K562 (cell line): ENCODE measurements at regions not wholly inside any gene's neighbourhood (a gene's known extent, or its start where the extent isn't known, plus 50 kb on each side); places are given as distances from the start of the nearest gene placed in this dataset.

Source experiments
- ATAC-seq: fragments of 200-7000 bp; cut with Tn5 transposase; 3 replicates; pipeline ENCODE4 v1.9.1; 2020; ENCODE audit warnings: moderate library complexity
- BruUV-seq: library from RNA; stranded (reverse); fragments of 400-500 nt; replicated peaks from 2 replicates; lab custom pipeline; 2021; lab: Mats Ljungman, UMichigan
- CTCF ChIA-PET: fragments of 300-600 bp; formaldehyde crosslinking; extraction: SDS; loops from one replicate; lab custom pipeline; 2021; ENCODE audit warnings: low intra/inter-chr PET ratio; lab: Yijun Ruan, JAX
- POLR2A ChIA-PET: fragments of 300-600, 350-650 bp; sonication (Branson Sonifier 250); formaldehyde crosslinking; extraction: SDS; loops from one replicate; lab custom pipeline; 2021; ENCODE audit warnings: antibody characterized with exemption, inconsistent platforms; lab: Yijun Ruan, JAX
- DNase-seq, 4 experiments: peaks; one replicate each; pipeline versions ENCODE4 v3.0.0 to v3.0.0-alpha.2; 2011 to 2018; ENCODE audit warnings: low spot score in 3 of 4, mixed read lengths in 3 of 4; ENCODE audit errors: extremely low read depth in 1 of 4
- FAIRE-seq: peaks from 2 replicates; lab custom pipeline; 2011; peaks lifted over from hg19 to GRCh38; lab: Jason Lieb, UNC
- H2AFZ ChIP-seq: 2 replicates; pipeline ENCODE4 v1.6.0; 2011; ENCODE audit warnings: low read depth, low read length, control low read depth, inconsistent platforms
- H3K27ac ChIP-seq: fragments of 200-600 bp; 3 replicates; pipeline ENCODE4 v1.8.0; 2011; ENCODE audit warnings: low read depth, mild to moderate bottlenecking, control low read depth, inconsistent platforms, low read length, moderate library complexity, mixed read lengths; ENCODE audit errors: extremely low read depth
- H3K27me3 ChIP-seq, 2 experiments: fragments of 300-600 bp in 1 of 2; 2 replicates in 1 of 2; 3 replicates in 1 of 2; pipeline versions ENCODE4 v1.6.0 to v1.8.0; 2011; ENCODE audit warnings: inconsistent platforms in 2 of 2, low read length in 2 of 2, mild to moderate bottlenecking in 1 of 2, mixed read lengths in 1 of 2, moderate library complexity in 1 of 2; ENCODE audit not compliant: control insufficient read depth in 2 of 2, insufficient read depth in 2 of 2
- H3K36me3 ChIP-seq: fragments of 300-600 bp; 3 replicates; pipeline ENCODE4 v1.8.0; 2011; ENCODE audit warnings: mild to moderate bottlenecking, low read length, inconsistent platforms; ENCODE audit not compliant: control insufficient read depth, insufficient read depth
- H3K4me1 ChIP-seq, 2 experiments: fragments of 200-600 bp in 1 of 2; replicated peaks in 1 of 2; 2 replicates in 1 of 2; 3 replicates in 1 of 2; pipeline versions ENCODE4 v1.5.1 to v1.8.0; 2011; ENCODE audit warnings: inconsistent platforms in 2 of 2, low read length in 2 of 2, mild to moderate bottlenecking in 1 of 2, mixed read lengths in 1 of 2, moderate library complexity in 1 of 2; ENCODE audit not compliant: control insufficient read depth in 2 of 2, insufficient read depth in 2 of 2
- H3K4me2 ChIP-seq: 2 replicates; pipeline ENCODE4 v1.6.1; 2011; ENCODE audit warnings: low read length, control low read depth, inconsistent platforms, mixed read lengths; ENCODE audit not compliant: insufficient read depth
- H3K4me3 ChIP-seq: fragments of 200-600 bp; sonication (generic), shearing (Covaris generic); 2 replicates; pipeline ENCODE4 v1.5.1; 2016; ENCODE audit warnings: control low read depth, inconsistent platforms
- H3K79me2 ChIP-seq: fragments of 200-600 bp; 3 replicates; pipeline ENCODE4 v1.8.0; 2011; ENCODE audit warnings: low read length, inconsistent platforms; ENCODE audit not compliant: control insufficient read depth, insufficient read depth
- H3K9ac ChIP-seq, 2 experiments: 2 replicates each; pipeline versions ENCODE4 v1.6.0 to v1.6.1; 2011; ENCODE audit warnings: low read depth in 2 of 2, low read length in 2 of 2, control low read depth in 1 of 2, inconsistent platforms in 1 of 2, mild to moderate bottlenecking in 1 of 2, mixed read lengths in 1 of 2; ENCODE audit not compliant: insufficient read depth in 1 of 2
- H3K9me1 ChIP-seq: one replicate; pipeline ENCODE4 v1.6.0; 2011; ENCODE audit warnings: inconsistent platforms, mild to moderate bottlenecking, low read length, moderate library complexity; ENCODE audit not compliant: control insufficient read depth, insufficient read depth
- H3K9me3 ChIP-seq: replicated peaks from 2 replicates; pipeline ENCODE4 v1.5.1; 2011; ENCODE audit warnings: low read depth, low read length, inconsistent platforms; ENCODE audit not compliant: control insufficient read depth, insufficient read depth
- H4K20me1 ChIP-seq: replicated peaks from 2 replicates; pipeline ENCODE4 v1.6.1; 2011; ENCODE audit warnings: low read length, inconsistent platforms, mixed read lengths; ENCODE audit not compliant: control insufficient read depth, insufficient read depth
- CCNT2 ChIP-seq: IDR thresholded peaks from 2 replicates; pipeline ENCODE4 v1.6.1; 2011; ENCODE audit warnings: borderline replicate concordance, low read depth, mild to moderate bottlenecking, moderate library complexity, mixed read lengths, low read length; ENCODE audit not compliant: insufficient read length; ENCODE audit errors: extremely low read depth
- KLF10 ChIP-seq: fragments of 250-450 bp; sonication (Bioruptor Pico); IDR thresholded peaks from 2 replicates; pipeline ENCODE4 v1.6.1; 2021; ENCODE audit warnings: matching md5 sums
- LCOR ChIP-seq: sonication (generic); formaldehyde crosslinking; IDR thresholded peaks from 2 replicates; pipeline ENCODE4 v1.8.0; 2022; ENCODE audit warnings: mild to moderate bottlenecking, missing genetic modification reagents
- MBD2 ChIP-seq: sonication (generic); IDR thresholded peaks from 2 replicates; pipeline ENCODE4 v1.6.1; 2016; ENCODE audit warnings: low read depth, borderline replicate concordance
- MYNN ChIP-seq, 2 experiments: sonication (generic); formaldehyde crosslinking in 1 of 2; IDR thresholded peaks; 2 replicates each; pipeline versions ENCODE4 v1.5.0 to v1.6.1; 2016 to 2020; ENCODE audit warnings: antibody characterized with exemption in 1 of 2, missing genetic modification reagents in 1 of 2
- OTX1 ChIP-seq: fragments of 450-650 bp; formaldehyde crosslinking; IDR thresholded peaks from 2 replicates; pipeline ENCODE4 v1.4.0; 2022; ENCODE audit warnings: mild to moderate bottlenecking
- SAFB2 ChIP-seq: fragments of 200-400 bp; formaldehyde crosslinking; IDR thresholded peaks from 2 replicates; pipeline ENCODE4 v1.6.1; 2018; ENCODE audit warnings: borderline replicate concordance, low read length, low read depth, moderate library complexity; ENCODE audit not compliant: severe bottlenecking
- SMAD4 ChIP-seq: fragments of 250-450 bp; sonication (Bioruptor Pico); conservative IDR thresholded peaks from 2 replicates; pipeline ENCODE4 v1.8.0; 2021; ENCODE audit warnings: inconsistent platforms, mild to moderate bottlenecking, moderate library complexity
- SNIP1 ChIP-seq: fragments of 450-650 bp; IDR thresholded peaks from 2 replicates; pipeline ENCODE4 v1.7.1; 2017; ENCODE audit warnings: low read depth, mild to moderate bottlenecking
- SPI1 ChIP-seq: IDR thresholded peaks from 2 replicates; pipeline ENCODE4 v1.6.1; 2011; ENCODE audit warnings: low read depth, low read length, control low read depth, borderline replicate concordance
- WGBS: fragments of 100-300 bp; shearing (Covaris generic); methylation state at CpG from one replicate; pipeline ENCODE4 v1.1.6; 2016; ENCODE audit warnings: low coverage, mixed read lengths; ENCODE audit not compliant: insufficient coverage; ENCODE audit errors: missing lambda C conversion rate; 5-methylcytosine and 5-hydroxymethylcytosine counted together
- in situ Hi-C: fragments of 300-500 bp; cut with MboI; formaldehyde crosslinking; loops from 4 replicates; pipeline ENCODE4 v1.15.0; 2018; ENCODE audit warnings: inconsistent platforms, mixed read lengths
- intact Hi-C: fragments of 100-400 bp; cut with micrococcal nuclease; formaldehyde crosslinking; loops from 2 replicates; pipeline ENCODE4 v1.14.2; 2022
- TF ChIP-seq, protein P1 (sequence below): fragments of 150-350 bp; IDR thresholded peaks from 2 replicates; pipeline ENCODE4 v1.6.1; 2014; ENCODE audit warnings: low read depth, mild to moderate bottlenecking, low read length, borderline replicate concordance
- TF ChIP-seq, protein P2 (sequence below): sonication (generic); formaldehyde crosslinking; IDR thresholded peaks from 2 replicates; pipeline ENCODE4 v1.8.0; 2022; ENCODE audit warnings: mild to moderate bottlenecking, missing genetic modification reagents
- TF ChIP-seq, protein P3 (sequence below): sonication (generic); formaldehyde crosslinking; IDR thresholded peaks from 2 replicates; pipeline ENCODE4 v1.8.1; 2023; ENCODE audit warnings: mild to moderate bottlenecking, missing genetic modification reagents
- TF ChIP-seq, protein P4 (sequence below): fragments of 200-800 bp; sonication (Bioruptor generic); IDR thresholded peaks from 2 replicates; pipeline ENCODE4 v1.6.1; 2017; ENCODE audit warnings: missing genetic modification characterization, missing compliant biosample characterization

DNA sequence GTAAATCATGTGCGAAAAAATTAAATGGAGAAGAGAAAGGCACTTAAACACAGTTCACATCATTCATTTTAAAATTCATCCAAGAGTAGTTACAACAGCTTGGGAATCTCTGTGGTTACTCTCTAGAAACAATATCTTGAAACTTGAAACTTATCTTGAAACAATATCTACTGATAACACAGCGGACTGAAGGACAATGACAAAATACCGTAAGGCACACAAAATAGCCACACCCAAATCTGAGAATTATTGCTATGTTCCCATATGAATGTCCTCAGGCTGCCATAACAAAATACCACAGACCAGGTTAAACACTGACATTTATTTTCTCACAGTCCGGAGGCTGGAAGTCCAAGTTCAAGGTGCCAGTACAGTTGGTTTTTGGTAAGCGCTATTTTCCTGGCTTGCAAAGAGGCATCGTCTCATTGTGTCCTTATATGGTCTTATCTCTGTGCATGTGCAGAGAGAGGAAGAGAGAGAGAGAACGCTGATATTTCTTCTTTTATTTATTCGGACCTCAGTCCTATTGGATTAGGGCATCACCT lies 122.5 kb upstream of the BTBD3 start:
- H3K9ac ChIP-seq = no peak overlapping the region
- no peak overlapping the region for H3K4me2 ChIP-seq
- H3K36me3 ChIP-seq = no peaks in the 10 kb centered on the region
- no peaks in the 10 kb centered on the region for H3K4me1 ChIP-seq
- H3K27me3 ChIP-seq = no peaks in the 10 kb centered on the region
- H2AFZ ChIP-seq = no peak overlapping the region
- H3K9me1 ChIP-seq = no peaks in the 10 kb centered on the region
- no peak for FAIRE-seq
- BruUV-seq = no TSS peak
- no peaks in the 10 kb centered on the region for H3K9me3 ChIP-seq
- no peak for ATAC-seq
- H4K20me1 ChIP-seq = no peaks in the 10 kb centered on the region
- CTCF ChIA-PET = interaction anchor here (0.6 kb wide), 1 partner anchor 509 kb away, joined by 3 read pairs; no protein-coding TSS in a partner anchor
- no peak overlapping the region for H3K4me3 ChIP-seq
- H3K79me2 ChIP-seq = no peaks in the 10 kb centered on the region
- intact Hi-C loops (no loop called here), in situ Hi-C loops (no loop called here)
- no peak overlapping the region for H3K27ac ChIP-seq
- POLR2A ChIA-PET = no interaction called here
- 2% methylated on average over 7 of the region's 8 CpGs for WGBS
- DNase-seq = no peak
- TF ChIP-seq MBD2 (no peak), SMAD4 (CRISPR knock-in tag) (no peak), OTX1 (CRISPR knock-in tag) (no peak), SAFB2 (no peak), SPI1 (no peak), MYNN (IDR thresholded peaks at IDR 0.05) (no peak), MYNN (CRISPR knock-in tag; IDR thresholded peaks at IDR 0.05) (no peak), CCNT2 (no peak), LCOR (CRISPR knock-in tag) (no peak), KLF10 (CRISPR knock-in tag) (no peak), SNIP1 (no peak)
- TF ChIP-seq, protein P1, sequence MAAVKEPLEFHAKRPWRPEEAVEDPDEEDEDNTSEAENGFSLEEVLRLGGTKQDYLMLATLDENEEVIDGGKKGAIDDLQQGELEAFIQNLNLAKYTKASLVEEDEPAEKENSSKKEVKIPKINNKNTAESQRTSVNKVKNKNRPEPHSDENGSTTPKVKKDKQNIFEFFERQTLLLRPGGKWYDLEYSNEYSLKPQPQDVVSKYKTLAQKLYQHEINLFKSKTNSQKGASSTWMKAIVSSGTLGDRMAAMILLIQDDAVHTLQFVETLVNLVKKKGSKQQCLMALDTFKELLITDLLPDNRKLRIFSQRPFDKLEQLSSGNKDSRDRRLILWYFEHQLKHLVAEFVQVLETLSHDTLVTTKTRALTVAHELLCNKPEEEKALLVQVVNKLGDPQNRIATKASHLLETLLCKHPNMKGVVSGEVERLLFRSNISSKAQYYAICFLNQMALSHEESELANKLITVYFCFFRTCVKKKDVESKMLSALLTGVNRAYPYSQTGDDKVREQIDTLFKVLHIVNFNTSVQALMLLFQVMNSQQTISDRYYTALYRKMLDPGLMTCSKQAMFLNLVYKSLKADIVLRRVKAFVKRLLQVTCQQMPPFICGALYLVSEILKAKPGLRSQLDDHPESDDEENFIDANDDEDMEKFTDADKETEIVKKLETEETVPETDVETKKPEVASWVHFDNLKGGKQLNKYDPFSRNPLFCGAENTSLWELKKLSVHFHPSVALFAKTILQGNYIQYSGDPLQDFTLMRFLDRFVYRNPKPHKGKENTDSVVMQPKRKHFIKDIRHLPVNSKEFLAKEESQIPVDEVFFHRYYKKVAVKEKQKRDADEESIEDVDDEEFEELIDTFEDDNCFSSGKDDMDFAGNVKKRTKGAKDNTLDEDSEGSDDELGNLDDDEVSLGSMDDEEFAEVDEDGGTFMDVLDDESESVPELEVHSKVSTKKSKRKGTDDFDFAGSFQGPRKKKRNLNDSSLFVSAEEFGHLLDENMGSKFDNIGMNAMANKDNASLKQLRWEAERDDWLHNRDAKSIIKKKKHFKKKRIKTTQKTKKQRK = no peak
- TF ChIP-seq, protein P2, sequence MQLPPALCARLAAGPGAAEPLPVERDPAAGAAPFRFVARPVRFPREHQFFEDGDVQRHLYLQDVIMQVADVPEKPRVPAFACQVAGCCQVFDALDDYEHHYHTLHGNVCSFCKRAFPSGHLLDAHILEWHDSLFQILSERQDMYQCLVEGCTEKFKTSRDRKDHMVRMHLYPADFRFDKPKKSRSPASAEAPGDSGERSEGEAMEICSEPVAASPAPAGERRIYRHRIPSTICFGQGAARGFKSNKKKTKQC = no peak
- TF ChIP-seq, protein P3, sequence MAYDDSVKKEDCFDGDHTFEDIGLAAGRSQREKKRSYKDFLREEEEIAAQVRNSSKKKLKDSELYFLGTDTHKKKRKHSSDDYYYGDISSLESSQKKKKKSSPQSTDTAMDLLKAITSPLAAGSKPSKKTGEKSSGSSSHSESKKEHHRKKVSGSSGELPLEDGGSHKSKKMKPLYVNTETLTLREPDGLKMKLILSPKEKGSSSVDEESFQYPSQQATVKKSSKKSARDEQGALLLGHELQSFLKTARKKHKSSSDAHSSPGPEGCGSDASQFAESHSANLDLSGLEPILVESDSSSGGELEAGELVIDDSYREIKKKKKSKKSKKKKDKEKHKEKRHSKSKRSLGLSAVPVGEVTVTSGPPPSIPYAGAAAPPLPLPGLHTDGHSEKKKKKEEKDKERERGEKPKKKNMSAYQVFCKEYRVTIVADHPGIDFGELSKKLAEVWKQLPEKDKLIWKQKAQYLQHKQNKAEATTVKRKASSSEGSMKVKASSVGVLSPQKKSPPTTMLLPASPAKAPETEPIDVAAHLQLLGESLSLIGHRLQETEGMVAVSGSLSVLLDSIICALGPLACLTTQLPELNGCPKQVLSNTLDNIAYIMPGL (CRISPR knock-in tag) = no peak
- TF ChIP-seq, protein P4, sequence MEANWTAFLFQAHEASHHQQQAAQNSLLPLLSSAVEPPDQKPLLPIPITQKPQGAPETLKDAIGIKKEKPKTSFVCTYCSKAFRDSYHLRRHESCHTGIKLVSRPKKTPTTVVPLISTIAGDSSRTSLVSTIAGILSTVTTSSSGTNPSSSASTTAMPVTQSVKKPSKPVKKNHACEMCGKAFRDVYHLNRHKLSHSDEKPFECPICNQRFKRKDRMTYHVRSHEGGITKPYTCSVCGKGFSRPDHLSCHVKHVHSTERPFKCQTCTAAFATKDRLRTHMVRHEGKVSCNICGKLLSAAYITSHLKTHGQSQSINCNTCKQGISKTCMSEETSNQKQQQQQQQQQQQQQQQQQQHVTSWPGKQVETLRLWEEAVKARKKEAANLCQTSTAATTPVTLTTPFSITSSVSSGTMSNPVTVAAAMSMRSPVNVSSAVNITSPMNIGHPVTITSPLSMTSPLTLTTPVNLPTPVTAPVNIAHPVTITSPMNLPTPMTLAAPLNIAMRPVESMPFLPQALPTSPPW = no peak
